ENCODE measurements at regions not wholly inside any gene's neighbourhood (a gene's known extent, or its start where the extent isn't known, plus 50 kb on each side); places are given as distances from the start of the nearest gene placed in this dataset.

DNA sequence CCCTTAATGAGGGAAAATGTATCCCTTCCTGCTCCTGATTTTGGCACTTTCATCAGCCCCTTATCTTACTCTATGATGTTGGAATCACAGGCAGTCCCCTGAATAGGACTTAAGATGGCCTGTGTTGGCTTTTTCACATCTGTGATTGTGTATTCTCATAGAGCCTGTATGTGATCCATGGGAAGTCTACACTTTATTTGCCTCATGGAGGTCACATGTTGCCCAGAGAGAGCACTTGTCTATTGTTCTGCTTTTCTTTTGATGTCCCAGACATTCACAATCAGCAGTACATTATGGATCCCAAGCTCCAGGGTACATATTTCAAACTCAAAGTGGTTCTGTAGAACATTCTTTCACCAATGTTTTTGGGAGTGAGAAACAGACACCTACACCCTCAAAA is 885.2 kb upstream of the ADGRL2 start:
- TF ChIP-seq, protein P1, sequence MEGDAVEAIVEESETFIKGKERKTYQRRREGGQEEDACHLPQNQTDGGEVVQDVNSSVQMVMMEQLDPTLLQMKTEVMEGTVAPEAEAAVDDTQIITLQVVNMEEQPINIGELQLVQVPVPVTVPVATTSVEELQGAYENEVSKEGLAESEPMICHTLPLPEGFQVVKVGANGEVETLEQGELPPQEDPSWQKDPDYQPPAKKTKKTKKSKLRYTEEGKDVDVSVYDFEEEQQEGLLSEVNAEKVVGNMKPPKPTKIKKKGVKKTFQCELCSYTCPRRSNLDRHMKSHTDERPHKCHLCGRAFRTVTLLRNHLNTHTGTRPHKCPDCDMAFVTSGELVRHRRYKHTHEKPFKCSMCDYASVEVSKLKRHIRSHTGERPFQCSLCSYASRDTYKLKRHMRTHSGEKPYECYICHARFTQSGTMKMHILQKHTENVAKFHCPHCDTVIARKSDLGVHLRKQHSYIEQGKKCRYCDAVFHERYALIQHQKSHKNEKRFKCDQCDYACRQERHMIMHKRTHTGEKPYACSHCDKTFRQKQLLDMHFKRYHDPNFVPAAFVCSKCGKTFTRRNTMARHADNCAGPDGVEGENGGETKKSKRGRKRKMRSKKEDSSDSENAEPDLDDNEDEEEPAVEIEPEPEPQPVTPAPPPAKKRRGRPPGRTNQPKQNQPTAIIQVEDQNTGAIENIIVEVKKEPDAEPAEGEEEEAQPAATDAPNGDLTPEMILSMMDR (IDR thresholded peaks at IDR 0.05) = no peak
- TF ChIP-seq SIN3A (IDR thresholded peaks at IDR 0.05; ENCODE audit: borderline replicate concordance, insufficient read depth, low read depth, low read length) (no peak), POLR2AphosphoS5 (IDR thresholded peaks at IDR 0.05; ENCODE audit: low read depth, low read length) (no peak), TCF7L2 (IDR thresholded peaks at IDR 0.05; ENCODE audit: low read depth, low read length) (no peak)

Measured in Panc1 (cell line).